Activated CD8-positive, alpha-beta T cell treated with anti-CD3 and anti-CD28 coated beads, Interleukin-2, amount 10 ng/mL, durations not matched to agents 7 days and 5 days (primary cell): ENCODE measurements at regions not wholly inside any gene's neighbourhood (a gene's known extent, or its start where the extent isn't known, plus 50 kb on each side); places are given as distances from the start of the nearest gene placed in this dataset.

Experiments
- ATAC-seq: fragments of 150-1000 bp; cut with Tn5 transposase; one replicate; pipeline ENCODE4 v1.10.0; 2021; ENCODE audit warnings: moderate library complexity
- CTCF ChIA-PET: fragments of 350-600 bp; sonication (Branson Sonifier 250); formaldehyde crosslinking; loops from one replicate; lab custom pipeline; 2021; ENCODE audit warnings: antibody characterized with exemption; lab: Charles Lee
- POLR2A ChIA-PET: fragments of 350-600 bp; sonication (Branson Sonifier 250); formaldehyde crosslinking; loops from one replicate; lab custom pipeline; 2021; ENCODE audit warnings: antibody characterized with exemption; lab: Charles Lee
- DNase-seq: peaks from one replicate; pipeline ENCODE4 v3.0.0-alpha.2; 2020
- H3K27ac Mint-ChIP-seq: one replicate; pipeline ENCODE4 v1.8.0; 2021; ENCODE audit warnings: mild to moderate bottlenecking, mixed read lengths
- H3K27me3 Mint-ChIP-seq: one replicate; pipeline ENCODE4 v1.8.0; 2021; ENCODE audit warnings: low read depth, mixed read lengths
- H3K36me3 Mint-ChIP-seq: one replicate; pipeline ENCODE4 v1.8.0; 2021; ENCODE audit warnings: low read depth, mixed read lengths
- H3K4me1 Mint-ChIP-seq: one replicate; pipeline ENCODE4 v1.8.0; 2021; ENCODE audit warnings: low read depth, mixed read lengths
- H3K4me3 Mint-ChIP-seq: one replicate; pipeline ENCODE4 v1.8.0; 2021; ENCODE audit warnings: mild to moderate bottlenecking, mixed read lengths
- H3K9me3 Mint-ChIP-seq: one replicate; pipeline ENCODE4 v1.8.0; 2022; ENCODE audit warnings: mixed read lengths; ENCODE audit not compliant: insufficient read depth

- ATAC-seq (no peak), DNase-seq (no peak)
- Mint-ChIP-seq H3K4me3 (no peak overlapping the region), H3K9me3 (no peaks in the 10 kb centered on the region), H3K27ac (no peak overlapping the region), H3K36me3 (no peaks in the 10 kb centered on the region), H3K27me3 (no peaks in the 10 kb centered on the region), H3K4me1 (no peaks in the 10 kb centered on the region)
- CTCF ChIA-PET, result no interaction called here
- POLR2A ChIA-PET, result no interaction called here
Observed at GRCh38 chr13:91196958-91197357, 150.5 kb upstream of the MIR17HG start.

- Mint-ChIP-seq H3K27me3 (no peaks in the 10 kb centered on the region), H3K4me3 (no peak overlapping the region), H3K27ac (no peak overlapping the region), H3K4me1 (no peaks in the 10 kb centered on the region), H3K36me3 (no peaks in the 10 kb centered on the region), H3K9me3 (no peaks in the 10 kb centered on the region)
- ChIA-PET CTCF (no interaction called here), POLR2A (no interaction called here)
- DNase-seq (no peak), ATAC-seq (no peak)
Observed at GRCh38 chr13:91199866-91200265, 147.6 kb upstream of the MIR17HG start.

GRCh38 chr13:91200486-91200885 is 147.0 kb upstream of the MIR17HG start:
- Mint-ChIP-seq H3K4me1 (no peaks in the 10 kb centered on the region), H3K9me3 (no peaks in the 10 kb centered on the region), H3K27ac (no peak overlapping the region), H3K36me3 (no peaks in the 10 kb centered on the region), H3K27me3 (no peaks in the 10 kb centered on the region), H3K4me3 (no peak overlapping the region)
- POLR2A ChIA-PET, result no interaction called here
- no peak for ATAC-seq
- CTCF ChIA-PET, result no interaction called here
- DNase-seq, result no peak

GRCh38 chr13:91203430-91203829 is 144.1 kb upstream of the MIR17HG start:
- POLR2A ChIA-PET, result no interaction called here
- Mint-ChIP-seq H3K27ac (no peak overlapping the region), H3K27me3 (no peaks in the 10 kb centered on the region), H3K4me3 (no peak overlapping the region), H3K36me3 (no peaks in the 10 kb centered on the region), H3K9me3 (no peaks in the 10 kb centered on the region), H3K4me1 (no peaks in the 10 kb centered on the region)
- DNase-seq (no peak), ATAC-seq (no peak)
- CTCF ChIA-PET, result no interaction called here

GRCh38 chr13:91207261-91207660 is 140.2 kb upstream of the MIR17HG start:
- ATAC-seq (no peak), DNase-seq (no peak)
- ChIA-PET POLR2A (no interaction called here), CTCF (no interaction called here)
- peaks cover 1% of the 10 kb centered on the region for H3K4me1 Mint-ChIP-seq
- H3K9me3 Mint-ChIP-seq, result no peaks in the 10 kb centered on the region
- H3K27ac Mint-ChIP-seq, result no peak overlapping the region
- peaks cover 8% of the 10 kb centered on the region for H3K27me3 Mint-ChIP-seq
- no peak overlapping the region for H3K4me3 Mint-ChIP-seq
- H3K36me3 Mint-ChIP-seq, result no peaks in the 10 kb centered on the region

- no peak for ATAC-seq
- H3K27ac Mint-ChIP-seq, result no peak overlapping the region
- POLR2A ChIA-PET, result no interaction called here
- CTCF ChIA-PET, result no interaction called here
- H3K4me3 Mint-ChIP-seq, result no peak overlapping the region
- H3K36me3 Mint-ChIP-seq, result no peaks in the 10 kb centered on the region
- peaks cover 12% of the 10 kb centered on the region for H3K27me3 Mint-ChIP-seq
- no peaks in the 10 kb centered on the region for H3K9me3 Mint-ChIP-seq
- H3K4me1 Mint-ChIP-seq, result peaks cover 5% of the 10 kb centered on the region
- DNase-seq, result no peak
Observed at GRCh38 chr13:91211510-91211909, 136.0 kb upstream of the MIR17HG start.

- ATAC-seq (no peak), DNase-seq (no peak)
- Mint-ChIP-seq H3K4me3 (no peak overlapping the region), H3K4me1 (peaks cover 5% of the 10 kb centered on the region), H3K27me3 (peaks cover 12% of the 10 kb centered on the region), H3K27ac (no peak overlapping the region), H3K36me3 (no peaks in the 10 kb centered on the region), H3K9me3 (no peaks in the 10 kb centered on the region)
- CTCF ChIA-PET, result no interaction called here
- POLR2A ChIA-PET, result interaction anchor here (0.7 kb wide), 1 partner anchor 1582 kb away, joined by 3 read pairs; no protein-coding TSS in a partner anchor
Observed at GRCh38 chr13:91212231-91212630, 135.3 kb upstream of the MIR17HG start.

- H3K4me1 Mint-ChIP-seq, result peaks cover 5% of the 10 kb centered on the region
- H3K27me3 Mint-ChIP-seq, result peaks cover 12% of the 10 kb centered on the region
- no peaks in the 10 kb centered on the region for H3K36me3 Mint-ChIP-seq
- H3K9me3 Mint-ChIP-seq, result no peaks in the 10 kb centered on the region
- POLR2A ChIA-PET, result no interaction called here
- ATAC-seq, result no peak
- no peak overlapping the region for H3K4me3 Mint-ChIP-seq
- no peak for DNase-seq
- H3K27ac Mint-ChIP-seq, result no peak overlapping the region
- CTCF ChIA-PET, result no interaction called here
Observed at GRCh38 chr13:91214031-91214430, 133.5 kb upstream of the MIR17HG start.

GRCh38 chr13:91216928-91217700 is 130.4 kb upstream of the MIR17HG start:
- ChIA-PET POLR2A (no interaction called here), CTCF (no interaction called here)

GRCh38 chr13:91219201-91219600 is 128.3 kb upstream of the MIR17HG start:
- H3K4me1 Mint-ChIP-seq, result no peaks in the 10 kb centered on the region
- H3K27ac Mint-ChIP-seq, result no peak overlapping the region
- ChIA-PET CTCF (no interaction called here), POLR2A (no interaction called here)
- ATAC-seq (no peak), DNase-seq (no peak)
- no peaks in the 10 kb centered on the region for H3K36me3 Mint-ChIP-seq
- no peaks in the 10 kb centered on the region for H3K9me3 Mint-ChIP-seq
- H3K4me3 Mint-ChIP-seq, result no peak overlapping the region
- peaks cover 2% of the 10 kb centered on the region for H3K27me3 Mint-ChIP-seq

More at GRCh38 chr13:91216928-91217700, 130.4 kb upstream of the MIR17HG start:
- no peak for DNase-seq
- Mint-ChIP-seq H3K4me1 (peaks cover 5% of the 10 kb centered on the region), H3K4me3 (no peak overlapping the region), H3K27ac (no peak overlapping the region), H3K27me3 (peaks cover 6% of the 10 kb centered on the region), H3K36me3 (no peaks in the 10 kb centered on the region), H3K9me3 (no peaks in the 10 kb centered on the region)
- no peak for ATAC-seq

- Mint-ChIP-seq H3K27ac (no peak overlapping the region), H3K27me3 (no peaks in the 10 kb centered on the region), H3K9me3 (no peaks in the 10 kb centered on the region), H3K4me1 (no peaks in the 10 kb centered on the region), H3K36me3 (no peaks in the 10 kb centered on the region), H3K4me3 (no peak overlapping the region)
- POLR2A ChIA-PET, result no interaction called here
- DNase-seq (no peak), ATAC-seq (no peak)
- CTCF ChIA-PET, result no interaction called here
Observed at GRCh38 chr13:91220872-91221271, 126.6 kb upstream of the MIR17HG start.

GRCh38 chr13:91228108-91228507 is 119.4 kb upstream of the MIR17HG start:
- no peak for DNase-seq
- no peaks in the 10 kb centered on the region for H3K36me3 Mint-ChIP-seq
- CTCF ChIA-PET, result no interaction called here
- no peaks in the 10 kb centered on the region for H3K27me3 Mint-ChIP-seq
- ATAC-seq, result no peak
- H3K4me1 Mint-ChIP-seq, result no peaks in the 10 kb centered on the region
- H3K4me3 Mint-ChIP-seq, result no peak overlapping the region
- POLR2A ChIA-PET, result no interaction called here
- H3K27ac Mint-ChIP-seq, result no peak overlapping the region
- no peaks in the 10 kb centered on the region for H3K9me3 Mint-ChIP-seq

- Mint-ChIP-seq H3K9me3 (no peaks in the 10 kb centered on the region), H3K4me1 (no peaks in the 10 kb centered on the region), H3K36me3 (no peaks in the 10 kb centered on the region), H3K27me3 (no peaks in the 10 kb centered on the region), H3K27ac (no peak overlapping the region), H3K4me3 (no peak overlapping the region)
- POLR2A ChIA-PET, result no interaction called here
- CTCF ChIA-PET, result no interaction called here
- no peak for ATAC-seq
- no peak for DNase-seq
Observed at GRCh38 chr13:91228940-91229339, 118.5 kb upstream of the MIR17HG start.
